Activated CD8-positive, alpha-beta memory T cell treated with anti-CD3 and anti-CD28 coated beads for 36 hours (primary cell): ENCODE measurements at regions not wholly inside any gene's neighbourhood (a gene's known extent, or its start where the extent isn't known, plus 50 kb on each side); places are given as distances from the start of the nearest gene placed in this dataset.
"Not testable (repeated sequence)": the region's sequence is repeated elsewhere in the genome, so short reads cannot be mapped to it uniquely, and the experiment has no call there.

ENCODE experiments used
- CTCF ChIA-PET: fragments of 350-600 bp; sonication (Branson Sonifier 250); formaldehyde crosslinking; loops from one replicate; lab custom pipeline; 2021; ENCODE audit warnings: antibody characterized with exemption; lab: Charles Lee
- POLR2A ChIA-PET: fragments of 350-600 bp; sonication (Branson Sonifier 250); formaldehyde crosslinking; loops from one replicate; lab custom pipeline; 2021; ENCODE audit warnings: antibody characterized with exemption; lab: Charles Lee

DNA sequence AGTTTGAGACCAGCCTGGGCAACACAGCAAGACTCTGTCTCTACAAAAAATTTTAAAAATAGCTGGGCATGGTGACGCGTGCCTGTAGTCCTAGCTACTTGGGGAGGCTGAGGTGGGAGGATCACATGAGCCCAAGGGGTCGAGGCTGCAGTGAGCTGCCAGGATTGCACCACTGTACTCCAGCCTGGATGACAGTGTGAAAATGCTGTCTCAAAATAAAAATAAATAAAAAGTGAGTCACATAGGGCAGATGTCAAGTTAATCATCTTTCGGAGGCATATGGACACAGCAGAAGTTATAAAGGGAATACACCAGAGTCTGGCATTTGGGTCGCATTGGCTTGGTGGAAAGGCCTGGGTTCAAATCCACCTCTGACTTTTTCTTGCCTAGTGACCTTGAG, 92.7 kb downstream of the PHETA1 start:
- ChIA-PET CTCF (interaction anchor here (3.2 kb wide), 1 partner anchor 22 kb away, joined by 9 read pairs; no protein-coding TSS in a partner anchor), POLR2A (no interaction called here)

DNA sequence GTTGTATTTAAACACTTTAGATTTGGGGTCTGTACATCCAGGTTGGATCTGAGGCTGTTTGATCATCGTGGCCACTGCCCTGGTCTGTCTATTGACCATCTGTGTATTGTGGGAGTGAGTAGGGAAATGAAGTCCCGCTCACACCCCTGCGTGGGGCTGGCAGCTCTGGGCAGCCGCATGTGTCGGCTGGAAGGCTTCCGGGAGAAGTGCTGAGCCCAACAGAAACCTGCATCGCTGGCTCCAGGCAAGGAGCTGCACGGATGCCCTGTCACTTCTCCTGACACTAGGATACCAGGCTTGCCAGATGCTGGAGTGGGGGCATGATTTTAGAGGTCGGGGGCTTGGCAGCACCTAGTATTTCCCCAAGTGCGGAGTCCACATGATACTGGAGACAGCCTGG, 93.6 kb downstream of the PHETA1 start:
- ChIA-PET CTCF (interaction anchor here (1.2 to 3.2 kb wide), 2 partner anchors 11 to 23 kb away, joined by 4 to 9 read pairs; no protein-coding TSS in a partner anchor), POLR2A (no interaction called here)

DNA sequence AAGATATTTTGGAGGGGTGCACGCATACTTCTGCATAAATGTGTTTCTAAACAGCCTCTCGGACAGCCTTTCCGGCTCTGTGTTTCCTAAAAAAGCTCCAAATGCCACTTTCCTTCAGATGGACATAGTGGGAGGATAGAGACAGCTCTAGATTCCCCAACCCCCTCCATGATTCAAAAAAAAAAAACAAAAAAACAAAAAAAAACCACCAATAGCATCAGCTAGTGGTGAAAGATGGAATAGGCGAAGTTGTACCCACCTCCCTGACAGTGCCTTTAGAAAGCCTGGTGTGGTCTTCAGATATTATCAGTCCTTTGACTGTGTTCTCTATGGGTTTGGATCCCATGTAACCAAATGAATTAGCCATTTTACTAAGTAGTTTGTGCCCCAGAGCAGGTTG, 94.1 kb downstream of the PHETA1 start:
- ChIA-PET POLR2A (no interaction called here), CTCF (interaction anchor here (1.2 to 3.2 kb wide), 2 partner anchors 12 to 24 kb away, joined by 4 to 9 read pairs; no protein-coding TSS in a partner anchor)

DNA sequence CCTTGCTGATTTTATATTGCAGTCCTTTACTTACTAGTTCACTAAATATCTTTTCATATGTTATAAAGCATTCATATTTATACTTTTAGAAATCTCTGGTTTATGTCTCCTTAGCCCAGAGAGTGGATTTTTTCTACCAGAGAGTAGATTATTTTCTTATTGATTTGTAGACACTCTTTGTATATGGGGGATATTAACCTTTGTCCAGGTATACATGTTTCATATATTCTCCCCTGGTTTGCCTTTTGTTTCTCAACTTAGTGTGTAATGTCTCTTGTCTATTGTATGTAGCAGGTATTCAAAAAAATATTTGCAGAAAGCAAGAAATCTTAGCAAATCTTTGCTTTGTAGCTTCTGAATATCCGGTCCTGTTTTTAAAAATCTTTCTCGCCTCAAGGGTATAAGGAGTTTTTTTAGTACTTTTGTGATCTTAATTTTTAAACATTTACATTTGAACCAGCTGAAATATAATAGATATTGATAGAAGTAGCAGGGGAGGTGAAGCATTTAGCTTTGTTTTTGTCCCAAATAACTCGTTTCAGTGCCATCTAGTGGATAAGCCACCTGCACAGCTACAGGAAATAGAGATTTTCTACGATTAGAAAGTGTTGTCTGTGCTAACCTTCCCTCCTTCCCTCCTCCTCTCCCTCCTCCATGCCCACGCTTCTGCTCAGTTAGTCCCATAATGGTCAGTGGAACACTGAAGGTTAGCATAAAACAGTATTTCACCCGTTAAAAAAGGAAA, 97.0 kb downstream of the PHETA1 start:
- ChIA-PET CTCF (interaction anchor here (1.1 to 1.6 kb wide), 2 partner anchors 27 to 248 kb away, joined by 3 to 4 read pairs; no protein-coding TSS in a partner anchor), POLR2A (no interaction called here)

DNA sequence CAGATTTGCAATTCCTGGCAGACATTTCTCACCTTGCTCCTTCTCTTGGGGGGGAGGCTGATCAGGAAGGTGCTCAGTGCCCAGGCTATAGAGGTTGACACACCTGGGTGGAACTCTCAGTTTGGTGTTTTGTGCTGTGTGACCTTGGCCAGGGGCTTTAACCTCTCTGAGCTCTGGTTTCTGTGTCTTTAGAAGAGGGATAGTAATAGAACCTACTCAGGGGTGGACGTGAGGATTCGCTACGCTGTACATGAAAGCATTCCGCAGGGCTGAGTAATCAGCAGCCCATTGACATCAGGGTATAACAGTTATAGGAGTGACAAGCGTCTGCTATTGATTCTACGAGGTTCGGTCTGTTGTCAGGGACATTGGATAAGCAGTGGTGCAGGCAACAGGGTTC, 98.1 kb downstream of the PHETA1 start:
- ChIA-PET POLR2A (no interaction called here), CTCF (no interaction called here)

DNA sequence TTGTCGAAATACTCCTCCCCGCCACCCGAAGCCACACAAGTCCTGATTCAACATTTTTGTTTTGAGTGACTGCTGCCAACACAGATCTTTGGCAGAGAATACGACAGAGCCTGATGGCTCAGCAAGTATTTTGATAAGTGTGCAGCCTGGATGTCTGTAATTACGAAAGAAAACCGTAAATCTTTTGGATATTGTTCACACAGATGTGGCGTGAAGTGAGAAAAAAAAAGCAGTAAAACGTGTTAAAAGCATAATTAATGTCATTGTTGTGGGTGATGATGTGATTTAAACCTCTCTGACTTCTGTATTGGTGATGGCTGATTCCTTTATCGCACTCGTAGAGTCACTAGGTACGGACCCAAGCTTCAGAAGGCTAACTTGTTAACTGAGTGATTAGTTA, 98.7 kb downstream of the PHETA1 start:
- CTCF ChIA-PET, result no interaction called here
- POLR2A ChIA-PET, result no interaction called here

DNA sequence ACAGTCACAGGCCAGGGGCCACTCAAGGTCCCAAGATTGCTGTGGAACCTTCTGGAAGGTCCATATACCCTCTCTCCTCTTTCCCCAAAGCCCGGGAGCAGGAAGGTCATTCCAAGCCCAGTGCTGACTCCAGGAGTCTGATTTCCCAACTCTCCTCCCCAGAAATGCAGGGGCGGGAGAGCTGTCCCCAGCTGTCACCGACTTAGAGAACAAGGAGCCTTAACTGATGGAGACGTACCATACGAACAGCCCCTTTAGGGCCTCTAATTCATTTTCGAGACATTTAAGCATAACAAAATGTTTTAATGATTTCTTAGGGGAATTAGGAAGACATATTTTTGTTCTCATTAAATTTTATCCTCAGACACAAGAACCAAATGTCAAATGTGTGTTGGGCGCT, 99.2 kb downstream of the PHETA1 start:
- CTCF ChIA-PET, result no interaction called here
- POLR2A ChIA-PET, result no interaction called here

DNA sequence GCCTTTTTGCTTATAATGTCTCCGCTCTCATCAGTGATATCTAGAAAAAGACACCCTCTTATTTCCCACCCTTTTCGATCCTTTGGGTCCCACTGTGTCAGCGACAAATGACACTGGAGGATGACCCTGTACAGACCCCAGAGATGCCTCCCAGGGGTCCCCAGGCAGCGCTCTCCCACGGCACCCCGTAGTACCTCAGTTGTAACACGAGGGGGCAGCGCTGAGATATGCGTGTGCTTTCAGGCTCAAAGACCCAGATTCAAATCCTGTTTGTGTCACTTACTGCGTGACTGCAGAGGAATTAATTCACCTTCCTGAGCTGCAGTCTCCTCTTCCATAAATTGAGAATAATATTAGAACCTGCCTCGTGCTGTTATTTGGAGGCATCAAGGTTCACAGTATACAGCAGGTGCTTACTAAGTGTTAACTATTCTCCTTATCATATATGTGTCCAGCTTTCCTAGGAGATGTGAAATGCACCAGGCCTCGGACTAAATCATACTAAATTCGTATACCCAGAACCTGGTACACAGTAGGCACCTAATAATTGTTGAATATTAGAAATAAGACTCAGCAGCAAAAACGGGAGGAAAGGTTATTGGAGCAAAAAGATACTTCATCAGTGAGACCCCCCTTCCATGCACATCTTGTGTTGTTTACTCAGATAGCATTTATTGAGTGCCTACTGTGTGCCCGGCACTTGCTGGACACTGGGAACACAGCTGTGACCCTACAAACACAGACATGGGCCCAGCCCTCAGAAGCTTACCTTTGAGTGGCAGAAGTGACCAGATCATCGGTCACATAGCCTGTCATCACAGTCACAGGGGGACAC, 99.9 kb downstream of the PHETA1 start:
- POLR2A ChIA-PET, result no interaction called here

DNA sequence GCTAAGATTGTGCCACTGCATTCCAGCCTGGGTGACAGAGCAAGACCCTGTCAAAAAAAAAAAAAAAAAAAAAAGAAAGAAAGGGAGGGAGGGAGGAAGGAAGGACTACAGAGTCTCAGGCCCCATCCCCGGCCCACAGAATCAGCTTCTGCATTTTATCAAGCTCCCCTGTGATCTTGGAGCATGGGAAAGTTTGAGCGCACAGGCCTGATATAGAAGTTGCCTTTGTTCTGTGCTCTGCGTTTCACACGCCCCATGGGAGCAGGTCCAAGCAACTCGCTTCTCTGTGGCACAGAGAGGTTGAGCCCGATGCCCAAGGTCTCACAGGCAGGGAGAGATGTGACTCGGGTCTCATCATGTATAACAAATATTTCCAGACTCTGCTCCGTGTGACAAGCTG, 101.8 kb downstream of the PHETA1 start:
- ChIA-PET CTCF (interaction anchor here (0.6 kb wide), 1 partner anchor 450 kb away, joined by 3 read pairs; no protein-coding TSS in a partner anchor), POLR2A (no interaction called here)

More for the DNA sequence above, 99.9 kb downstream of the PHETA1 start:
- CTCF ChIA-PET, result interaction anchor here (1.1 to 1.2 kb wide), 2 partner anchors 48 to 243 kb away, joined by 3 to 4 read pairs; no protein-coding TSS in a partner anchor

DNA sequence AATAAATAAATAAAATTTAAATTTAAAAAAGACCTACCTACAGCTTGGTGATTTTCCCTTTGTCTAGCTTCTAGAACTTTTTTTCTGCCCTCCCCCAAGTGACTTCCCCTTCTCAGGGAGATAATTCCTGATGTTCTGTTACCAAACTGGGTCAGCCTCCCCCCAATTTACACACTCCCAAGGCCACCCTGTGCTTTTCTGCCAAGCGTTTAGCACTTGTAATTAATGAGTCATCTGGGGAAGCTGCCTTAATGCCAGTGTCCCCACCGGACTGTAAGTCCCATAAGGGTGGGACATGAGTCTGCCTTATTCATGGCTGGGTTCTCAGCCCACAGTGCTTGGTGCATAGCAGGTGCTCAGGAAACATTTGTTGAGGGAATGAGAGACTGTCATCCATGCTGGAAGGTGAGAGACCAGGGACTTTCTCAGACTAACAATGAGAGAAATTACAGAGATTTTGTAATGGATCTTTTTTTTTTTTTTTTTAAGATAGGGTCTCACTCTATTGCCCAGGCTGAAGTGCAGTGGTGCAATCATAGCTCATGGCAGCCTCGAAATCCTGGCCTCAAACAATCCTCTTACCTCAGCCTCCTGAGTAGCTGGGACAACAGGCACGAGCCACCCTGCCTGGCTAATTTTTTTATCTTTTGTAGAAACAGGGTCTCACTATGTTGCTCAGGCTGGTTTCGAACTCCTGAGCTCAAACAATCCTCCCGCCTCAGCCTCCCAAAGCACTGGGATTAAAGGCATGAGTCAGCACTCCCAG, 106.8 kb downstream of the PHETA1 start:
- ChIA-PET CTCF (interaction anchor here (0.7 kb wide), 1 partner anchor 364 kb away, joined by 3 read pairs; no protein-coding TSS in a partner anchor), POLR2A (no interaction called here)

DNA sequence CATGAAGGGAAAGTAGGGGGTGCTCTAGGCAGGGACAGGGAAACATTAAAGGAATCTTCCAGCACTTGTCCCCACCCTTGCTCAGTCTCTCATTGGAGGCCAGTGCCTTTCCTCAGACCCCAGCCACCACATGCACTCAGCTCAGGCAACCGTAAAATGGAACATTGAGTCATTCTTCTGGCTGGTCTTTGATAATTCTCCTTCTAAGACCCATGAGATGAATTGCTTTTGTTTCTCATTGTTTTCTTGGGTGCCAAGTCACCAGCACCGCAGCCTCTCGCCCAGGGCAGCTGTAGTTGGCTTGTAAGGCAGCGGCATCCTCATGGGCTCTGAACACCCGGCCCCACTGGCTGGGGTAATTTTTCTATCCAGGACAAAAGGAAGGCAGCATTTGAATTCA, 108.2 kb downstream of the PHETA1 start:
- ChIA-PET POLR2A (no interaction called here), CTCF (no interaction called here)

DNA sequence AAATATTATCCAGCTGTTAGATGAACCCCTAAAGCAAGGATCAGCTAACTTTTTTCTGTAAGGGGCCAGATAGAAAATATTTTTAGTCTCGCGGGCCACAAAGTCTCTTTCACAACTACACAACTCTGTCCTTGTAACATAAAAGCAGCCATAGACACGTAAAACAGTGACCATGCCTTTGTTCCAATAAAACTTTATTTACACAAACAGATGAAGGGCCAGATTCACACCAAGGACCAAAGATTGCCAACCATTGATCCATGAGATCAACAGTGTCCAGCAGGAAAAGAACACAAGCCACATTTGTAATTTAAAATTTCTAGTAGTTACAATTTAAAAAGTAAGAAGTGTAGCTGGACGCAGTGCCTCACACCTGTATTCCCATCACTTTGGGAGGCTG, 109.7 kb downstream of the PHETA1 start:
- CTCF ChIA-PET, result interaction anchor here (0.7 to 0.8 kb wide), 2 partner anchors 44 to 546 kb away, joined by 3 read pairs; no protein-coding TSS in a partner anchor

DNA sequence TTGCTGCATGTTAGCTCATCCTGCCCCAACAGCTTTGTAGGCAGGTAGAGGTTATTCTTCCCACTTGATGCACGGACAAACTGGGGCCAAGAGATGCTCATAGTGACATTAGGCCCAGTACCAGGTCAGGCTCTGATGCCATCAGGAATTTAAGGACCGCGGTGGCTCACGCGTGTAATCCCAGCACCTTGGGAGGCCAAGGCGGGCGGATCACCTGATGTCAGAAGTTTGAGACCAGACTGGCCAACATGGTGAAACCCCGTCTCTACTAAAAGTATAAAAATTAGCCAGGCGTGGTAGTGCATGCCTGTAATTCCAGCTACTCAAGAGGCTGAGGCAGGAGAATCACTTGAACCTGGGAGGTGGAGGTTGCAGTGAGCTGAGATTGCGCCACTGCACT, 110.8 kb downstream of the PHETA1 start:
- CTCF ChIA-PET, result interaction anchor here (0.5 kb wide), 1 partner anchor 55 kb away, joined by 5 read pairs; no protein-coding TSS in a partner anchor
- POLR2A ChIA-PET, result not testable (repeated sequence)

More for the DNA sequence above, 109.7 kb downstream of the PHETA1 start:
- POLR2A ChIA-PET, result no interaction called here

DNA sequence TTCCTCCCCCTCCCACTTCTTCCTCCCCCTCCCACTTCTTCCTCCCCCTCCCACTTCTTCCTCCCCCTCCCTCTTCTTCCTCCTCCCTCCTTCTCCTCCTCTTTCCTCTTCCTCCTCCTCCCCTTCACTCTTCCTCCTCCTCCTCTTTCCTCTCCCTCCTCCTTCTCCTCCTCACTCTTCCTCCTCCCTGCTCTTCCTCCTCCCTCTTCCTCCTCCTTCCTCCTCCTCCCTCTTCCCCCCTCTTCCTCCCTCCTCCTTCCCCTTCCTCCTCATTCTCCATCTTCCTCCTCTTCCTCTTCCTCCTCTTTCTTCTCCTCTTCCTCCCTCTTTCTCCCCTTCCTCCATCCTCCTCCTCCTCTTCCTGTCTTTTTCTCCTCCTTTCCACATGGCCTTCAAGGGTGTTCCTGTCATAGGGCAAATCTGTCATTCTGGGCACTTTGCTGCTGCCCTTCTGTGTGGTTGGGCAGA, 111.4 kb downstream of the PHETA1 start:
- CTCF ChIA-PET, result interaction anchor here (0.5 kb wide), 1 partner anchor 55 kb away, joined by 5 read pairs; no protein-coding TSS in a partner anchor
- POLR2A ChIA-PET, result no interaction called here

DNA sequence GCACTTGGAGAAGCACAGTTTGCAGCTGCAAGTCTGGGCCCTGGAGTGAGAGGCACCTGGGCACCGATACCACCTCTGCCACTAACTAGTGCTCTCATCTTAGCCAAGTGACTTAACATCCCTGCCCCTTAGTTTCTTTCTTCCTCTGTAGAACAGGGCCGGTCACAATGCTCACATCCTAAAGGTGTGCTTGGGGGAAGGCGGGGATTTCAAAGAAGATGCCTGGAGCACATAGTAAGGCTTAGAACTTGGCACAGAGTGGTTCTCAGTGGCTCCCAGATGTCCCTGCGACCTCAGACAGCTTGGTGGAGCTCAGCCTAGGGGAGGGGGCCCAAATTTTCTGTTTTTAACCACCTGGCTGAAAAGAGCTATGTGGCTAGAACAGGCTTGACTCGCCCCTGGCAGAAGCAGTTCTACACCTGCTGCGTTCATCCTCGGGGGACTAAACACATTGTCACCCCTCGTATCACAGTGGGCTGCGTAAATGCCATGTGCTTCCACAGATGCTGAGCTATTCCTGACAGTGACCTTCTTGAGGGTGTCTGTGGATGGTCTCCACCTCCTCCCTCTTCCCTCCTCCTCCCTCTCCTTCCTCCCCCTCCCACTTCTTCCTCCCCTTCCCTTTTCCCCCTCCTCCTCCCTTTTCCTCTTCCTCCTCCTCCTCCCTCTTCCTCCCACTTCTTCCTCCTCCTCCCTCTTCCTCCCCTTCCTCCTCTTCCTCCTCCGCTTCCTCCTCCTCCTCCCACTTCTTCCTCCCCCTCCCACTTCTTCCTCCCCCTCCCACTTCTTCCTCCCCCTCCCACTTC, 112.1 kb downstream of the PHETA1 start:
- ChIA-PET CTCF (no interaction called here), POLR2A (no interaction called here)

DNA sequence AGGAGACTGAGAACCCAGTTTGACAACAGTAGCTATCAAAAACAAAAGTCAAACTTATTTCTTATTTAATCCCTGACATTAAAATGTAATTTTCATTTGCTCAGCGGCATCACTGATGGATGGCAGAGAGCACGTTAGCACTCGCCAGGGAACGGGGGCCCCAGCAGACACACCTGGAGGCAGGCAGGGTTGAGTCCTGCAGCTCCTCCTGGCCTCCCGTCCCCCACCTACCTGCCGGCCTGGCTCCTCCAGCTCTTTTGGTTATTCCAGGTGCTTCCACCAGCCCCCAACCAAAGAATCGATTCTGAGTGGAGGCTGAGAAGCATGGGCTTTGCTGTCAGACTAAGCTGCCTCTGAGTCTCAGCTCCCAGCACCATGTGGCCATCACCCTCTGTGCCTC, 113.6 kb downstream of the PHETA1 start:
- POLR2A ChIA-PET, result no interaction called here
- CTCF ChIA-PET, result interaction anchor here (0.6 kb wide), 1 partner anchor 1622 kb away, joined by 4 read pairs; no protein-coding TSS in a partner anchor

DNA sequence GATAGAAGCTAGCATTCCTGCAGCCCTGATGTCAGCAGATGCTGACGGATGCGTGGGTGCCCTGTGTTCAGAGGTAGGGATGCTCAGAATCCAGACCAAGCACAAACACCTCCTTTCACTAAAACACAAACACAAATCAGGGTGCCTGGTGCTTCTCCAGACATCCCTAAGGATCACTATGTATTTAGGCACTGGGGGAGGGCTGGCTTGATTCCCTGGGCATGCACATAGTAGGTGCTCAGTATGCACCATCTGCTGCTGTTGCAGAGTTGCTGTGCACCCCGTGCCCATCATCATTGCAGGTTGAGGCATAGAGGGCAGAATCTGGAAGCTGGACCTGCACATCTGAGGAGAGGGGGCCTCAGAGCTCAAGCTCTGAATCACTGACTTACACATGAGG, 114.8 kb downstream of the PHETA1 start:
- ChIA-PET POLR2A (no interaction called here), CTCF (no interaction called here)

DNA sequence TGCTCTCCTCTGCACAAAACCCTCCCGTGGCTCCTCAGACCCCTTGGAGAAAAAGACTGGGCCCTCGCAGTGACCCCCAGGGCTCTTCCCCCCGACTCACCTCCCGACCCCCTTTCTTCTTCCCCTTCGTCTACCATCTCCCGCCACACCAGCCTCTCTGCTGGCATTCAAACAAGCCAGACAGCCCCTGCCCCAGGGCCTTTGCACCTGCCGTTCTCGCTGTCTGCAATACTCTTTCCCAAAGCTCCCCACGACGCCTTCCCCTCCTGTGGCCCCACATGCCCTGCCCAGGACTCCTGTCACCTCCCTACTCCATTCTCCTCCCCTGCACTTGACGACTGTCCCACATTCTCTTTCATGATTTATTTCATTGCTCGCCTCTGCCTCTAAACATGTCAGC, 115.7 kb downstream of the PHETA1 start:
- ChIA-PET CTCF (no interaction called here), POLR2A (no interaction called here)
